ENCODE measurements at regions not wholly inside any gene's neighbourhood (a gene's known extent, or its start where the extent isn't known, plus 50 kb on each side); places are given as distances from the start of the nearest gene placed in this dataset.

DNA sequence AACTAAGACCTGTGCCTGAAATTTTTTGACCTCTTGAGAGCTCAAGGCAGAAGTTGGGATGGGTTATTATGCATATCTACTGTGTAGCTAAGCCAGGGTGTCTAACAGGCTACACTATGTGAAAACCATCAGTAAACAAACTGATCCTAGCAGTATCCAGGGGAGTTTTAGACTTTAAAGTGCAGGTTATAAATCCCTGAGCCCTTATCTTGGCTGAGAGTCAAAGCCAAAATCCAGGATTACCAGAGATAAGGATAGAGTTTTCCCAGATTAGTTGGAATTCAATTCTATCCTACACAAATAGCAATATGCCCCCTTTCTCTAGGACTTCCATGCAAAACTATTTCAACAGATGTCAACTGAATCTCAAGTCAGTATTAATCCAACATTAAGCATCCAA lies 1229.7 kb downstream of the GRIK2 start:
- TF ChIP-seq, protein P1, sequence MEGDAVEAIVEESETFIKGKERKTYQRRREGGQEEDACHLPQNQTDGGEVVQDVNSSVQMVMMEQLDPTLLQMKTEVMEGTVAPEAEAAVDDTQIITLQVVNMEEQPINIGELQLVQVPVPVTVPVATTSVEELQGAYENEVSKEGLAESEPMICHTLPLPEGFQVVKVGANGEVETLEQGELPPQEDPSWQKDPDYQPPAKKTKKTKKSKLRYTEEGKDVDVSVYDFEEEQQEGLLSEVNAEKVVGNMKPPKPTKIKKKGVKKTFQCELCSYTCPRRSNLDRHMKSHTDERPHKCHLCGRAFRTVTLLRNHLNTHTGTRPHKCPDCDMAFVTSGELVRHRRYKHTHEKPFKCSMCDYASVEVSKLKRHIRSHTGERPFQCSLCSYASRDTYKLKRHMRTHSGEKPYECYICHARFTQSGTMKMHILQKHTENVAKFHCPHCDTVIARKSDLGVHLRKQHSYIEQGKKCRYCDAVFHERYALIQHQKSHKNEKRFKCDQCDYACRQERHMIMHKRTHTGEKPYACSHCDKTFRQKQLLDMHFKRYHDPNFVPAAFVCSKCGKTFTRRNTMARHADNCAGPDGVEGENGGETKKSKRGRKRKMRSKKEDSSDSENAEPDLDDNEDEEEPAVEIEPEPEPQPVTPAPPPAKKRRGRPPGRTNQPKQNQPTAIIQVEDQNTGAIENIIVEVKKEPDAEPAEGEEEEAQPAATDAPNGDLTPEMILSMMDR (IDR thresholded peaks at IDR 0.05; ENCODE audit: low read depth, low read length, missing input control) = no peak
- TF ChIP-seq NR2F2 (IDR thresholded peaks at IDR 0.05) = no peak
- TF ChIP-seq, protein P2, sequence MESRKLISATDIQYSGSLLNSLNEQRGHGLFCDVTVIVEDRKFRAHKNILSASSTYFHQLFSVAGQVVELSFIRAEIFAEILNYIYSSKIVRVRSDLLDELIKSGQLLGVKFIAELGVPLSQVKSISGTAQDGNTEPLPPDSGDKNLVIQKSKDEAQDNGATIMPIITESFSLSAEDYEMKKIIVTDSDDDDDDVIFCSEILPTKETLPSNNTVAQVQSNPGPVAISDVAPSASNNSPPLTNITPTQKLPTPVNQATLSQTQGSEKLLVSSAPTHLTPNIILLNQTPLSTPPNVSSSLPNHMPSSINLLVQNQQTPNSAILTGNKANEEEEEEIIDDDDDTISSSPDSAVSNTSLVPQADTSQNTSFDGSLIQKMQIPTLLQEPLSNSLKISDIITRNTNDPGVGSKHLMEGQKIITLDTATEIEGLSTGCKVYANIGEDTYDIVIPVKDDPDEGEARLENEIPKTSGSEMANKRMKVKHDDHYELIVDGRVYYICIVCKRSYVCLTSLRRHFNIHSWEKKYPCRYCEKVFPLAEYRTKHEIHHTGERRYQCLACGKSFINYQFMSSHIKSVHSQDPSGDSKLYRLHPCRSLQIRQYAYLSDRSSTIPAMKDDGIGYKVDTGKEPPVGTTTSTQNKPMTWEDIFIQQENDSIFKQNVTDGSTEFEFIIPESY (IDR thresholded peaks at IDR 0.05) = no peak
- TF ChIP-seq RXRA (IDR thresholded peaks at IDR 0.05) = no peak
- TF ChIP-seq, protein P3, sequence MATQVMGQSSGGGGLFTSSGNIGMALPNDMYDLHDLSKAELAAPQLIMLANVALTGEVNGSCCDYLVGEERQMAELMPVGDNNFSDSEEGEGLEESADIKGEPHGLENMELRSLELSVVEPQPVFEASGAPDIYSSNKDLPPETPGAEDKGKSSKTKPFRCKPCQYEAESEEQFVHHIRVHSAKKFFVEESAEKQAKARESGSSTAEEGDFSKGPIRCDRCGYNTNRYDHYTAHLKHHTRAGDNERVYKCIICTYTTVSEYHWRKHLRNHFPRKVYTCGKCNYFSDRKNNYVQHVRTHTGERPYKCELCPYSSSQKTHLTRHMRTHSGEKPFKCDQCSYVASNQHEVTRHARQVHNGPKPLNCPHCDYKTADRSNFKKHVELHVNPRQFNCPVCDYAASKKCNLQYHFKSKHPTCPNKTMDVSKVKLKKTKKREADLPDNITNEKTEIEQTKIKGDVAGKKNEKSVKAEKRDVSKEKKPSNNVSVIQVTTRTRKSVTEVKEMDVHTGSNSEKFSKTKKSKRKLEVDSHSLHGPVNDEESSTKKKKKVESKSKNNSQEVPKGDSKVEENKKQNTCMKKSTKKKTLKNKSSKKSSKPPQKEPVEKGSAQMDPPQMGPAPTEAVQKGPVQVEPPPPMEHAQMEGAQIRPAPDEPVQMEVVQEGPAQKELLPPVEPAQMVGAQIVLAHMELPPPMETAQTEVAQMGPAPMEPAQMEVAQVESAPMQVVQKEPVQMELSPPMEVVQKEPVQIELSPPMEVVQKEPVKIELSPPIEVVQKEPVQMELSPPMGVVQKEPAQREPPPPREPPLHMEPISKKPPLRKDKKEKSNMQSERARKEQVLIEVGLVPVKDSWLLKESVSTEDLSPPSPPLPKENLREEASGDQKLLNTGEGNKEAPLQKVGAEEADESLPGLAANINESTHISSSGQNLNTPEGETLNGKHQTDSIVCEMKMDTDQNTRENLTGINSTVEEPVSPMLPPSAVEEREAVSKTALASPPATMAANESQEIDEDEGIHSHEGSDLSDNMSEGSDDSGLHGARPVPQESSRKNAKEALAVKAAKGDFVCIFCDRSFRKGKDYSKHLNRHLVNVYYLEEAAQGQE (IDR thresholded peaks at IDR 0.05) = no peak
- no peak for TF ChIP-seq GABPA (IDR thresholded peaks at IDR 0.05 in 1 of 2, conservative IDR thresholded peaks at IDR 0.05 in 1 of 2)
- no peak for TF ChIP-seq YY1 (IDR thresholded peaks at IDR 0.05)
- TF ChIP-seq, protein P4, sequence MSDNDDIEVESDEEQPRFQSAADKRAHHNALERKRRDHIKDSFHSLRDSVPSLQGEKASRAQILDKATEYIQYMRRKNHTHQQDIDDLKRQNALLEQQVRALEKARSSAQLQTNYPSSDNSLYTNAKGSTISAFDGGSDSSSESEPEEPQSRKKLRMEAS (IDR thresholded peaks at IDR 0.05) = no peak
- no peak for TF ChIP-seq EGR1 (IDR thresholded peaks at IDR 0.05; ENCODE audit: low read depth in 2 of 2)

Measured in liver (tissue), 3 donors.